ENCODE measurements at regions not wholly inside any gene's neighbourhood (a gene's known extent, or its start where the extent isn't known, plus 50 kb on each side); places are given as distances from the start of the nearest gene placed in this dataset.
"Not testable (repeated sequence)": the region's sequence is repeated elsewhere in the genome, so short reads cannot be mapped to it uniquely, and the experiment has no call there.

- Mint-ChIP-seq H3K9me3 (ENCODE audit: low read depth) (peaks cover 44% of the 10 kb centered on the region), H3K36me3 (ENCODE audit: insufficient read depth) (peaks cover 6% of the 10 kb centered on the region), H3K27ac (no peak overlapping the region), H3K4me1 (ENCODE audit: low read depth) (peaks cover 4% of the 10 kb centered on the region), H3K27me3 (no peaks in the 10 kb centered on the region), H3K4me3 (ENCODE audit: low read depth) (no peak overlapping the region)
- TF ChIP-seq, protein P1, sequence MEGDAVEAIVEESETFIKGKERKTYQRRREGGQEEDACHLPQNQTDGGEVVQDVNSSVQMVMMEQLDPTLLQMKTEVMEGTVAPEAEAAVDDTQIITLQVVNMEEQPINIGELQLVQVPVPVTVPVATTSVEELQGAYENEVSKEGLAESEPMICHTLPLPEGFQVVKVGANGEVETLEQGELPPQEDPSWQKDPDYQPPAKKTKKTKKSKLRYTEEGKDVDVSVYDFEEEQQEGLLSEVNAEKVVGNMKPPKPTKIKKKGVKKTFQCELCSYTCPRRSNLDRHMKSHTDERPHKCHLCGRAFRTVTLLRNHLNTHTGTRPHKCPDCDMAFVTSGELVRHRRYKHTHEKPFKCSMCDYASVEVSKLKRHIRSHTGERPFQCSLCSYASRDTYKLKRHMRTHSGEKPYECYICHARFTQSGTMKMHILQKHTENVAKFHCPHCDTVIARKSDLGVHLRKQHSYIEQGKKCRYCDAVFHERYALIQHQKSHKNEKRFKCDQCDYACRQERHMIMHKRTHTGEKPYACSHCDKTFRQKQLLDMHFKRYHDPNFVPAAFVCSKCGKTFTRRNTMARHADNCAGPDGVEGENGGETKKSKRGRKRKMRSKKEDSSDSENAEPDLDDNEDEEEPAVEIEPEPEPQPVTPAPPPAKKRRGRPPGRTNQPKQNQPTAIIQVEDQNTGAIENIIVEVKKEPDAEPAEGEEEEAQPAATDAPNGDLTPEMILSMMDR (IDR thresholded peaks at IDR 0.05; ENCODE audit: unreplicated experiment) = no peak
- no peak for DNase-seq (ENCODE audit: low spot score, unreplicated experiment)
These were observed 680.9 kb upstream of the LMO3 start for GRCh38 chr12:17286874-17287273.

- Mint-ChIP-seq H3K27ac (no peak overlapping the region), H3K36me3 (ENCODE audit: insufficient read depth) (peaks cover 6% of the 10 kb centered on the region), H3K27me3 (no peaks in the 10 kb centered on the region), H3K9me3 (ENCODE audit: low read depth) (peaks cover 44% of the 10 kb centered on the region), H3K4me3 (ENCODE audit: low read depth) (no peak overlapping the region), H3K4me1 (ENCODE audit: low read depth) (peaks cover 4% of the 10 kb centered on the region)
- no peak for DNase-seq (ENCODE audit: low spot score, unreplicated experiment)
- TF ChIP-seq, protein P1 (IDR thresholded peaks at IDR 0.05; ENCODE audit: unreplicated experiment) = no peak
These were observed 678.9 kb upstream of the LMO3 start for GRCh38 chr12:17284873-17285272.

GRCh38 chr12:17283563-17283962 lies 677.6 kb upstream of the LMO3 start:
- no peak for DNase-seq (ENCODE audit: low spot score, unreplicated experiment)
- Mint-ChIP-seq H3K9me3 (ENCODE audit: low read depth) (peaks cover 44% of the 10 kb centered on the region), H3K27ac (no peak overlapping the region), H3K27me3 (no peaks in the 10 kb centered on the region), H3K4me1 (ENCODE audit: low read depth) (peaks cover 4% of the 10 kb centered on the region), H3K4me3 (ENCODE audit: low read depth) (no peak overlapping the region), H3K36me3 (ENCODE audit: insufficient read depth) (peaks cover 6% of the 10 kb centered on the region)
- TF ChIP-seq, protein P1 (IDR thresholded peaks at IDR 0.05; ENCODE audit: unreplicated experiment) = no peak

GRCh38 chr12:17282169-17282568 lies 676.2 kb upstream of the LMO3 start:
- H3K4me3 Mint-ChIP-seq (ENCODE audit: low read depth) = not testable (repeated sequence)

DNA sequence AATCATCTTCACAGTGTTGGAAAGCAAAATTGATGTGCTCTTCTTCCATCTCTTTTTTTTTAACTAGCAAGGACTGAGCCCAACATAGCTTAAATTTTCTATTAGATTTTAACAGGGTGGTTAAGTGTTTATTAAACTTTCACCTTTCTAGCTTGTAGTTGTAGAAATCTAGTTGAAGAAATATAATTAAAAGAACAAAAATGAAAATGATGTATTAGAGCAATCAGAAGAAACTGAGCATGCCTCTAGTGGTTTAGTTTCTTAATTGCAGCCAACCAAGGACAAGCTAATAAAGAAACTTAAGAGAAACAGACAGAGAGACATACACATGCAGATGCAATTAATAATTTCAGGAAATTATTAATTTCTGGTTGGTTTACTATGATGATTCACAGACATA lies 673.0 kb upstream of the LMO3 start:
- no peaks in the 10 kb centered on the region for H3K27me3 Mint-ChIP-seq
- TF ChIP-seq, protein P1 (IDR thresholded peaks at IDR 0.05; ENCODE audit: unreplicated experiment) = peak; percentile 72
- no peak for DNase-seq (ENCODE audit: low spot score, unreplicated experiment)
- H3K36me3 Mint-ChIP-seq (ENCODE audit: insufficient read depth) = peaks cover 4% of the 10 kb centered on the region
- peaks cover 20% of the 10 kb centered on the region for H3K9me3 Mint-ChIP-seq (ENCODE audit: low read depth)
- peaks cover 6% of the 10 kb centered on the region for H3K4me1 Mint-ChIP-seq (ENCODE audit: low read depth)
- H3K27ac Mint-ChIP-seq = no peak overlapping the region
- H3K4me3 Mint-ChIP-seq (ENCODE audit: low read depth) = no peak overlapping the region

More at GRCh38 chr12:17282169-17282568, 676.2 kb upstream of the LMO3 start:
- H3K36me3 Mint-ChIP-seq (ENCODE audit: insufficient read depth); H3K27ac Mint-ChIP-seq; H3K4me1 Mint-ChIP-seq (ENCODE audit: low read depth); H3K27me3 Mint-ChIP-seq; DNase-seq (ENCODE audit: low spot score, unreplicated experiment): not testable (repeated sequence)
- peaks cover 33% of the 10 kb centered on the region for H3K9me3 Mint-ChIP-seq (ENCODE audit: low read depth)

DNA sequence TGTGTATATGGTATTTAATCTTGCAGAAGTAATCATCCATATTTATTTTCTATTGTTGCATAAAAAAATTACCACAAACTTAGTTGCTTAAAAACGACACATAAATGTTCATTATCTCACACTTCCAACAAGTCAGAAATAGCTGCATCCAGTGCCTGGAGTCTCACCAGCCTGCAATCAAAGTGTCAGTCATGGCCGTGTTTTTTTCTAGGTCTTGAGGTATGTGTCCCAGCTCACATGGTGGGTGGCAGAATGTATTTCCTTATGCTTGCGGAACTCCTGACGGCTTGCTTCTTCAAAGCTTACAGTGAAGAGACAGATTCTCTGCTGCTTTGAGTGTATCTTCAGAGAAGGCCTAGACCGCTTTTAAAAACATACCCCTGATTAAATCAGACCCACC lies 670.2 kb upstream of the LMO3 start:
- Mint-ChIP-seq H3K36me3 (ENCODE audit: insufficient read depth) (no peaks in the 10 kb centered on the region), H3K27ac (no peak overlapping the region), H3K4me3 (ENCODE audit: low read depth) (no peak overlapping the region), H3K4me1 (ENCODE audit: low read depth) (peaks cover 5% of the 10 kb centered on the region), H3K9me3 (ENCODE audit: low read depth) (peaks cover 3% of the 10 kb centered on the region), H3K27me3 (no peaks in the 10 kb centered on the region)
- TF ChIP-seq, protein P1 (IDR thresholded peaks at IDR 0.05; ENCODE audit: unreplicated experiment) = no peak
- no peak for DNase-seq (ENCODE audit: low spot score, unreplicated experiment)

Measured in progenitor cell of endocrine pancreas (in vitro differentiated cells).